Parathyroid adenoma (tissue), 2 donors: ENCODE measurements at regions not wholly inside any gene's neighbourhood (a gene's known extent, or its start where the extent isn't known, plus 50 kb on each side); places are given as distances from the start of the nearest gene placed in this dataset.

Experiments
- H2AFZ ChIP-seq: fragments of 300-600 bp; sonication (generic); one replicate; pipeline ENCODE4 v1.7.0; 2017; ENCODE audit warnings: antibody characterized with exemption, mild to moderate bottlenecking
- H3K27ac ChIP-seq: fragments of 300-600 bp; sonication (generic); one replicate; pipeline ENCODE4 v1.7.0; 2017
- H3K27me3 ChIP-seq: fragments of 300-600 bp; sonication (generic); one replicate; pipeline ENCODE4 v1.7.0; 2017; ENCODE audit warnings: low read length; ENCODE audit not compliant: control insufficient read depth, insufficient read depth
- H3K36me3 ChIP-seq: fragments of 300-600 bp; sonication (generic); one replicate; pipeline ENCODE4 v1.7.0; 2017; ENCODE audit warnings: low read length; ENCODE audit not compliant: control insufficient read depth, insufficient read depth
- H3K4me1 ChIP-seq: fragments of 300-600 bp; sonication (generic); one replicate; pipeline ENCODE4 v1.7.0; 2017; ENCODE audit warnings: control low read depth
- H3K4me2 ChIP-seq: fragments of 300-600 bp; sonication (generic); one replicate; pipeline ENCODE4 v1.7.0; 2017; ENCODE audit warnings: low read length
- H3K4me3 ChIP-seq: fragments of 300-600 bp; sonication (generic); one replicate; pipeline ENCODE4 v1.7.0; 2017; ENCODE audit warnings: low read depth, low read length
- H3K79me2 ChIP-seq: fragments of 300-600 bp; sonication (generic); one replicate; pipeline ENCODE4 v1.7.0; 2017; ENCODE audit warnings: control low read depth
- H3K9ac ChIP-seq: fragments of 300-600 bp; sonication (generic); one replicate; pipeline ENCODE4 v1.7.0; 2017; ENCODE audit warnings: mild to moderate bottlenecking
- H3K9me3 ChIP-seq: fragments of 300-600 bp; sonication (generic); one replicate; pipeline ENCODE4 v1.7.0; 2017; ENCODE audit warnings: low read length; ENCODE audit not compliant: control insufficient read depth
- CTCF ChIP-seq: fragments of 300-600 bp; sonication (generic); IDR thresholded peaks from one replicate; pipeline ENCODE4 v1.7.0; 2017; ENCODE audit warnings: antibody characterized with exemption, mild to moderate bottlenecking
- donor health status: primary hyperparathyroidism.

DNA sequence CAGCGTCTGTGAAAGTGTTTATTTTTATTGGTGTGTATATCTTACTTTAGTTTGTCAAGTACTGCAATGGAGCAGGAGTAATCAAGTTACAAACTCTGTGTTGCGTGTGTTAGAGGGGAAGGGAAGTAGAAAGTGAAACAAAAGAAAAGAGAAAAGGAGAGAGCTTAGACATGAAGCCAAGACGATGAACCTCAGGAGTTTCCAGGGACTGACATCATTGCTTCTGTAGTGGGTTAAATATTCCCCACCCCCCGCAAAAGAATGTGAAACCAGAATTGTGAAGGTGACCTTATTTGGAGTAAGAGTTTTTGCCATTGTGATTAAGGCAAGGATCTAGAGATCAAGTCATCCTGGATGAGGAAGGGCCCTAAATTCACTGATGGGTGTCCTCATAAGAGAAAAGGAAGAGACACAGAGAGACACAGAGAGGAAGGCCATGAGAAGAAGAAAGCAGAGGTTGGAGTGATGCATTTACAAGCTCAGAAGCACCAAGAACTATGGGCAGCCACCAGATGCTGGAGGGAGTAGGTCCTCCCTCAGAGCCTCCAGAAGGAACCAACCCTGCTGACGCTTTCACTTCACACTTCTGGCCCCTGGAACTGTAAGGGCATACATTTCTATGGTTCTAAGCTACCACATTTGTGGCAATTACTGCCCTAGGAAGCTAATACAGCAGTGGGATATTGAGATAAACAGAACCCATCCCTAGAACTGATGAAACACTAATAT is 173.6 kb upstream of the SFRP2 start:
- Histone ChIP-seq H3K4me1 (no peaks in the 10 kb centered on the region), H3K27me3 (no peaks in the 10 kb centered on the region), H2AFZ (no peak overlapping the region), H3K4me2 (no peak overlapping the region), H3K36me3 (no peaks in the 10 kb centered on the region), H3K27ac (no peak overlapping the region), H3K4me3 (no peak overlapping the region), H3K9ac (no peak overlapping the region), H3K79me2 (no peaks in the 10 kb centered on the region), H3K9me3 (no peaks in the 10 kb centered on the region)
- no peak for TF ChIP-seq CTCF

GRCh38 chr4:153955327-153955726 is 166.4 kb upstream of the SFRP2 start:
- Histone ChIP-seq H2AFZ (no peak overlapping the region), H3K27ac (no peak overlapping the region), H3K27me3 (no peaks in the 10 kb centered on the region), H3K36me3 (no peaks in the 10 kb centered on the region), H3K4me3 (no peak overlapping the region), H3K9me3 (no peaks in the 10 kb centered on the region), H3K4me2 (no peak overlapping the region), H3K4me1 (no peaks in the 10 kb centered on the region), H3K79me2 (no peaks in the 10 kb centered on the region), H3K9ac (no peak overlapping the region)
- no peak for TF ChIP-seq CTCF

GRCh38 chr4:153954654-153955053 is 165.8 kb upstream of the SFRP2 start:
- H3K9me3 ChIP-seq: no peaks in the 10 kb centered on the region
- no peak for TF ChIP-seq CTCF
- H2AFZ ChIP-seq: no peak overlapping the region
- H3K79me2 ChIP-seq: no peaks in the 10 kb centered on the region
- H3K9ac ChIP-seq: no peak overlapping the region
- no peaks in the 10 kb centered on the region for H3K4me1 ChIP-seq
- no peak overlapping the region for H3K4me2 ChIP-seq
- no peak overlapping the region for H3K27ac ChIP-seq
- H3K4me3 ChIP-seq: no peak overlapping the region
- no peaks in the 10 kb centered on the region for H3K27me3 ChIP-seq
- H3K36me3 ChIP-seq: no peaks in the 10 kb centered on the region

GRCh38 chr4:153950100-153950979 is 161.5 kb upstream of the SFRP2 start:
- H3K9me3 ChIP-seq: no peaks in the 10 kb centered on the region
- H3K4me2 ChIP-seq: no peak overlapping the region
- no peaks in the 10 kb centered on the region for H3K36me3 ChIP-seq
- H3K79me2 ChIP-seq: no peaks in the 10 kb centered on the region
- H3K27ac ChIP-seq: no peak overlapping the region
- no peak overlapping the region for H3K9ac ChIP-seq
- TF ChIP-seq CTCF: no peak
- H3K4me3 ChIP-seq: no peak overlapping the region
- H3K4me1 ChIP-seq: no peaks in the 10 kb centered on the region
- H2AFZ ChIP-seq: no peak overlapping the region
- H3K27me3 ChIP-seq: no peaks in the 10 kb centered on the region
